ENCODE measurements at regions not wholly inside any gene's neighbourhood (a gene's known extent, or its start where the extent isn't known, plus 50 kb on each side); places are given as distances from the start of the nearest gene placed in this dataset.
"Not testable (repeated sequence)": the region's sequence is repeated elsewhere in the genome, so short reads cannot be mapped to it uniquely, and the experiment has no call there.

DNA sequence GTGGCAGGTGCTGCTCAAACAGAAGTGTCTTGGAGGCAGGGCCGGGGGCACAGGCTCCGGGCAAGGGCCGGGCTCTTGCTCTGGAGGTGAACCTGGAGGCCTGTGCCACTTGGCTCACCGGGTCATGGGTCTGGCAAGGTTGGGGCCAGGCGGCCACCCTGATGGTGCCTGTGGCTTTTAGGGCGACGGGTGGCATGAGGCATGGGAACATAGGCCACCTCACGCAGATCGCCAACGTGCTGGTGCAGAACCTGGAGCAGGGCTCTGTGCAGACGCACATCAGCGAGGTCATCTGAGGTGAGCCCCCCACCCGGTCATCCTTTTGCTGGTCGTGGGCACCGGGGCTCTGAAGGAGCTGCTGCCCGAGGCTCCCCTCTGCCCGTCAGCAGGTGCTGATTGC lies 202.7 kb downstream of the LIPI start:
- DNase-seq, result not testable (repeated sequence)

DNA sequence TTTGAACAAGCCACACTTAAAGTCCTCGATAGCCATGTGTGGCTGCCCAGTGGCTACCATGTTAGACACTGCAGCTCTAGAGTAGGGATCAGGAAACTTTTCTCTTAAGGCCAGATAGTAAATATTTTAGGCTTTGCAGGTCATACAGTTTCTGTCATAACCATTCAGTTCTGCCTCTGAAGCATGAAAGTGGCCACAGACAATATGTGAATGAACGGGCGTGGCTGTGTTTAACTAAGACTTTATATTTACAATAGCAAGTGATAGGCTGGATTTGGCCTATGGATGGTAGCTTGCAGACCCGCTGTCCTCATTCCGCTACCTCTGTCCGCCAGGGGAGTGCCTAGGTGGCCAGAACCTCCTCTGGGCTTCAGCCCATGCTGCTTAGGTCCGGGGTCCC lies 204.6 kb downstream of the LIPI start:
- DNase-seq, result not testable (repeated sequence)

DNA sequence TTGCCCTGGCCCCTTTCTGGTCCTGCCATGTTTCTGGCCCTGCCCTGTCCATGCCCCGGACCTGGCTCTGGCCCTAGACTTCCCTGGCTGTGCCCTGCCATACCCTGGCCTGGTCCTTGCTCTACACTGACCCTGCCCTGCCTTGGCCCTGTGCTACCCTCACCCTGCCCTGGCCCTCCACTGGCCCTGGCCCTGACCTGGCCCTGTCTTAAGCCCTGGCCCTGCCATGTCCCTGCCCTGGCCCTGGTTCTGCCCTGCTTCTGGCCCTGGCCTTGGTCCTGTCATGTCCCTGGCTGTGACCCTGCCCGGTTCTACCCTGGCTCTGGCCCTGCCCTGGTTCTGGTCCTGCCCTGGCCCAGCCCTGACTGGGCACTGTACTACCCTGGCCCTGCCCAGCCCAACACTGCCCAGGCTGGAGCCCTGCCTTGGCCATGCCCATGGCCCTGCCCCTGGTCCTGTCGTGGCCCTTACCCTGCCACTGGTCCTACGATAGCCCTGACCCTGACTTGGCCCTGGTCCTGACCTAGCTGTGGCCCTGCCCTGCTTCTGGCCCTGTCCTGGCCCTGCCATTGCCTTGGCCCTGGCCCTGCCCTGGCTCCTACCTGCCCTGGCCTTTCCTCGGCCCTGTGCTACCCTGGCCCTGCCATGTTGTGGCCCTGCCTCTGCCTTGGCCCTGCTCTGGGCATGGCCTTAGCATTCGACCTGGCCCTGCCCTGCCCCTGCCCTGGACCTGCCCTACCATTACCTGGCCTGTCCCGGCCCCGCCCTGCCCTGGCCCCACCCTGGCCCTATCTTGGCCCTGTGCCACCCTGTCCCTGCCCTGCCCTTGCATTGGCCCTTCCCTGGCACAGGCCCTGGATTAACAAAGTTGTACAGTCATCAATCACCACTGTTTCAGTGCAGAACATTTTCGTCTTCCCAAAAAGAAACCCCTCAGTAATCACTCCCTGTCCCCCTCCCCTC lies 223.5 kb downstream of the LIPI start:
- not testable (repeated sequence) for DNase-seq

DNA sequence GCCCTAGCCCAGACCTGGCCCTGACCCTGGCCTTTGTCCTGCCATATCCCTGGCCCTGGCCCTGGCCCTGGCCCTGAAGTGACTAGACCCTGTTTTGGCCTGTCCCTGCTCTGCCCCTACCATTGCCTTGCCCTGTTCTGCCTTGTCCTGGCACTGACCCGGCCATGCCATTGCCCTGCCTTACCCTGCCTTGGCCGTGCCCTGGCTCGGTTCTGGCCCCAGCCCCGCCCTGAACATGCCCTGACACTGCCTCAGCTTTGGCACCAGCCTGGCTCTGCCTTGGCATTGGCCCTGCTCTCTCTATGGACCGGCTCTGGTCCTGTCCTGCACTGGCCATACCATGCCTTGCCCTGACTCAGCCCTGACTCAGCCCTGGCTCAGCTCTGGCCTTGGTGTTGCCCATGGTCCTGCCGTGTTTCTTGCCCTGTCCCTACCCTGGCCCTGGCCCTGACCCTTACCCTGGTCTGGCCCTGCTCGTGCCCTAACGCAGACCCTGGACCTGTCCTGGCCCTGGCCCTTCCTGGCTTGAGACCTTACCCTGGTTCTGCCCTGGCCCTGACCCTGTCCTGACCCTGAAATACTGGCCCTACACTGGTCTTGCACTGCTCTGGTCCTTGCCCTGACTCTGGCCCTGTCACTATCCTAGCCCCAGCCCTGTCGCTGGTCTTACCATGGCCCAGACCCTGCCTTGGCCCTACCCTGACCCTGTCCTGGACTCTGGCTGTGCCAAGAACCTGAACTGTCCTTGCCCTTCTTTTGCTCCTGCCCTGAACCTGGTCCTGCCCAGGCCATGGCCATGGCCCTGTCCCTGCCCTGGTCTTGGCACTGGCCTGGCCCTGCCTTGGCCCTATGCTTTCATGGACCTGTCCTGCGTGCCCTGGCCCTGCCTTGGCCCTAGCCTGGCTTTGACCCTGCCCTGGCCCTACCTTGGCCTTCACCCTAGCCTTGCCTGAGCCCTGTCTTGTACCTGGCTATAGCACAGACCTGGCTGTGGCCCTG lies 224.6 kb downstream of the LIPI start:
- not testable (repeated sequence) for DNase-seq

DNA sequence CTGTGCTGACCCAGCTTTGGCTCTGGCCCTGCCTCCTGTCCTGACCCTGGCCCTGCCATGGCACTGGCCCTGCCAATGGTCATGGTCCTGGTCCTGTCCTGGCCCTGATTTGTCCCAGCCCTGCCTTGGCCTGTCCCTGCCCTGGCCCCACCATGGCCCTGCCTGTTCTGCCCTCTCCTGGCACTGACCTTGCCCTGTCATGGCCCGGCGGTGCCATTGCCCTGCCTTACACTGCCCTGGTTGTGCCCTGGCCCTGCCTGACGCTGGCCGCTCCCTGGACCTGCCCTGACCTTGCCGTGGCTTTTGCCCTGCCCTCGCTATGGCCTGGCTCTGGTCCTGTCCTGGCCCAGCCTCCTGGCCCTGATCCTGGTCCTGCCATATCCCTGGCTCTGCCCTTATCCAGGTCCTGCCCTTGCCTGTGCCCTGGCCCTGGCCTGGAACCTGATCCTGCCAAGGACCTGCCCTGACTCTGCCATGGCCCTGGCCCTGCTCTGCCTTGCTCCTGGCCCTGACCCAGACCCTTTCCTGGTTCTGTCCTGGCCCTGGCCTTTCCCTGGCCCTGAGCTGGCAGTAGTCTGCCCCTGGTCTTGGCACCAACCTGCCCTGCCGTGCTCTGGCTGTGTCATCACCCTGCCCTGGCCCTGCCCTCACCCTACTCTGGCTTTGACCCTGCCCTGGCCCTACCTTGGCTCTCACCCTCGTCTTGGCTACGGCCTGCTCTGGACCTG lies 225.5 kb downstream of the LIPI start:
- not testable (repeated sequence) for DNase-seq

DNA sequence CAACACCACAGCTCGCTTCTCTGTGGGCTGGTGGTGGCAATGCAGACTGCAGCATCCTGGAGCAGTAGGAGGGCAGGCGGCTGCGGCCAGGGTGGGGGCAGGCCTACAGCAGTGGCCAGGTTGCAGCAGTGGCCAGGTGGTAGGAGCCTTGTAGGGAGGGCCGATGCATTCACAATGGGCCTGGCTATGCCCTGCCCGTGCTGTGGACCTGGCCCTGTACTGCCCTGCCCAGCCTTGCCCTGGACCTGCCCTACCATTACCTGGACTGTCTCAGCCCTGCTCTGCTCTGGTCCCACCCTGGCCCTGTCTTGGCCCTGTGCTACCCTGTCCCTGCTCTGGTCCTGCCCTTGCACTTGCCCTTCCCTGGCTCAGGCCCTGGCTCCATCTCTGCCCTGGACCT lies 226.0 kb downstream of the LIPI start:
- not testable (repeated sequence) for DNase-seq

DNA sequence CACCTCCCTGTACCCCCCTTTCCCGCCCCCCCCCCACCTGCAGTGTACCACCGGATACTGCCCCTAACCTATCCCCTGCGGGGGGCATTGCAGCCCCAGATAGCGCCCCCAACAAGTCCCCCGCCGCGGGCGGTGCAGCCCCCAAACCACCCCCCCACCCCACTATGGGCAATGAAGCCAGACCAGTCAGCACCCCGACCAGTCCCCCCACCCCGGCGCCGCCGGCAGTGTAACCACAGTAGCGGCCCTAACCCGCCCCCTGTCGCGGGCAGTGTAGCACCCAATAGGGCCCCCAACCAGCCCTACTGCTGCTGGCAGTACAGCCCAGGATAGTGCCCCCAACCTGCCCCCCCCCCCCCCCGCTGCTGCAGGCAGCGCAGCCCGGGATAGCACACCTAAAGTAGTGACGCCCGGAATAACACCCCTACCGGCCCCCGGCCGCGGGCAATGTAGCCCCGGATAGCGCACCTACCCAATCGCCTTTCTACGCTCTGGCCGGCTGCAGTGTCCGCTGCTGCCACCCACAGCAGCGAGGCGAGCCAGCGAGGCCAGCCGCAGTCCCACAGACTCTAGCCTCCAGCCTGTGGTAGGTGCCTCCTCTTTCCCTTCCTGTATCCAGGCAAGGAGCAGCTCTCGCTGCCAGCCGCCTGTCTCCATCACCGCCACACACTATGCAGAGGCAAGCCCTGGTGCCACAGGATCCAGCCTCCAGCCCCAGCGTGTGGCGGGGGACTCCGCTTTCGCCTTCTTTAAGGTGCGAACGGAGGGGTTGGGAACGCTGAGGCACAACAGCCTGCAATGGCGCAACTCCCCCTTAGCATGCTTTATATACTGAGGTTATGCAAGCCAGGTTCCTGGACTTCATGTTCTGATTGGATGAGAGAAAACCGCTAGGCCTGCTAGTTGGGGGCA lies 229.3 kb downstream of the LIPI start:
- not testable (repeated sequence) for DNase-seq

DNA sequence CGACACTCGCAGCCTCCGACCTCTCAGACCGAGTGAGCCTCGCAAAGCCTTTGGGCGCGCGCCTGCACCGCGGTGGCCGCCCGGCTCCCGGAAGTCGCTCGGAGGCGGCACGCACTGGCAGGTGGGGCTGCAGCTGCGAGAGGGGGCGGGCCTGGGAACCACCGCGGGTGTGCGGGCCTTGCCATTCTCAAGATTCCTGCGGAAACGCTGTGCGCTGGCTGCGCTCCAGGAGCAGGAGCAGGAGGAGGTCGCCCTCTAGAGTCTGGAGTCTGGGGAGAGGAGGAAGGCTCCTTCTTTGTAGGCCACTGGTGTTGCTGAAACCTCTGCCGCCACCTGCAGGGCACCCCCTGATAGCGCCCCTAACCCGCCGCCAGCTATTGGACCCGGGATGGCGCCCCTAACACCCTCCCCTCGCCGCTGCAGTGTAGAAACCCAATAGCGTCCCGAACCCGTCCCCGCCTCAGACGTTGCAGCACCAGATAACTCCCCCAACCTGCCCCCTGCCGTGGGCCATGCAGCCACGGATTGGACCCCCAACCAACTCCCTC lies 230.6 kb downstream of the LIPI start:
- peak; percentile 46 for DNase-seq

DNA sequence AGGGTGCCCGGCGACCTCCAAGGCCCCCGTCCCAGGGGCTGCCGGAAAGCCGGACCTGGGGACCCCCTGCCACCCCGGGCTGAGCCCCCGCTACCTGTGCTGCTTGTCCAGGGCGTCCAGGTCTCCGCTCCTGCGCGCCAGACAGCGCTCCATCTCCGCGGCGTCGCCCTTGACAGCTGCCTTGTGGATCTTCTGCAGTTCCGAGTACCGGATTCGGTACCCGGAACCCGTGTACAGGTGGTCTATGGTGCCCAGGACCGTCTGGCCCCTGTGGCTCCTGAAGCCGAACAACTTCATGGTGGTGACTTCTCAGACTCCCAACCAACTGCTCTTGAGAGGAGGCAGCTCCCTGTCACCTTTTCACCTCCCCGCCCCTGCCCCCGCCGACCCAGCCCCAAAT lies 231.1 kb downstream of the LIPI start:
- DNase-seq, result not testable (repeated sequence)

DNA sequence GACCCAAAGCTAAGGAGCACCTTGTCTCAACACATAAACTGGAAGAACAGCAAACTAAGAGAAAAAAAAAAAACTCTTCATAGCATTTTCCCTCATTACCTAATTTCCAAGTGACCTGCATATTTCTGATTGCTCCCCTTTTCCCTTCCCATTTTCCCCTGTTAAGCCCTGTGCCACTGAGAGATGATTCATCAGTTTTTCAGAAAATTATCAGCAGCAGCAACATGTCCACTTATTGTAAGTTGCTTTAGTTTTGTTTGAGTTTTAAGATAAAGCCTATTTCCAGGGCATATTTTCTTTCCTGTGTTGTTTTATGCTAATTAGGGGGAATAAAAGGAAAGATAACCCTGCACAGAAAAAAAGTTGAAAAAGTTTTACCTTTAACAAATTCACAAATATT lies 236.2 kb downstream of the LIPI start:
- DNase-seq, result not testable (repeated sequence)

DNA sequence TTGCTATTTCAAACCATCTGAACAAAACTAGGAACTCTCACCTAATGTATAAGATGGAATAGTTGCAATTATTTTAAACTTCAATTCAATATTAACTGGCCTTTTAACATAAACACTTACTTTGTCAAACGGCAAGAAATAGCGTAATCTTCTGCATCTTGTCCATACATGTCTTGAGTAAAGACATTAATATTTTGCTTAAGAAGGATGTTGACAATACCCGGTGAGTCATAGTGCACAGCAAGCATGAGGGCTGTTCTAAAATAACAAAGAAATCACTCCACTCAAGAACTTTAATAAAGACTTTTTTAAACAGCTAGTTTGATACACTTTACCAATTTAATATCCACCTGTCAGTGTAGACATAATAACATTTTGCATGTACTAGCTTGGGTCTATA lies 240.9 kb downstream of the LIPI start:
- not testable (repeated sequence) for DNase-seq

DNA sequence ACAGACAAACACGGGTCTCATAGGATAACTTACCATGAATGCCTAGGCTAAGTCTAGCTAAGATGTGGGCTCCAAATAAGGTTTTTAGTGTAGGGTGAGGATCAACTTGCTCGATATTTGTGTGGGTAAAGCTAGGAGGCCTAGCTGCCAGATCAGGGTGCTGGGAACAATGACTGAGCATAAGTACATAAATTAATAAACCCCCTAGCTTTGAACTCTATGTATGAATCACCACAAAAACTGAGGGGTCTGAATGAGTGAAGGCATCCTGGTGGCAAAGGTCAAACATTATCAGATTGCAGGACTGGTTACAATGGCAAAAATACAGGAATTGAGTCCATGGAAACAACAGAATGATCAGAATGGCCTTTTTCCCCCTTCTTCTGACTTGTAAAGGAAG lies 241.8 kb downstream of the LIPI start:
- DNase-seq, result not testable (repeated sequence)

DNA sequence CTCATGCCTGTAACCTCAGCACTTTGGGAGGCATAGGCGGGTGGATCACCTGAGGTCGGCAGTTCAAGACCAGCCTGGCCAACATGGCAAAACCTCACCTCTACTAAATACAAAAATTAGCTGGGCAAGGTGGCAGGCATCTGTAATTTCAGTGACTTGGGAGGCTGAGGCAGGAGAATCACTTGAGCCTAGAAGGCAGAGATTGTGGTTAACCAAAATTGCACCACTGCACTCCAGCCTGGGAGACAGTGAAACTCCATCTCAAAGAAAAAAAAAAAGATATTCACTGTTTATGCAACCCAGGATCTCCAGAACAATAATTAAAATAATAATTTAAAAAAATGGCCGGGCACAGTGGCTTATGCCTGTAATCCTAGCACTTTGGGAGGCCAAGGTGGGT lies 247.5 kb downstream of the LIPI start:
- not testable (repeated sequence) for DNase-seq

DNA sequence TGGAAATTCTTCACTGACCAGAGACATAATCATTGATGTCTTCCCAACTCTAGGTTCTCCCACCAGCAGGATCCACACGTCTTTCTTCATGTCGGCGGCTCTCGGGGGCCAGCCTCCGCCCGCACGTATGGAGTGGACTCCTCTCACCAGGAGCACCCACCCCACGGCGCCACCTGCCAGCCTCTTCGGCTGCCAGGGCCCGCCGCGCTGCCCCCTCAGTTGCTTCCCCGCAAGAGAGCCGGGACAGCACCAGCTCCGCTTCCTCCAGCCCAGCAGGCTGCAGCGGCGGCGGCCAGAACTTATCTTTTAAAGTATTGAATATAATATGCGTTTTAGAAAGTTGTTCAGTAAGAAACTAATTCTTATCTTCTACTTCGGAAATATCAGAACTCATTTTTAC lies 273.5 kb downstream of the LIPI start:
- DNase-seq, result no peak

DNA sequence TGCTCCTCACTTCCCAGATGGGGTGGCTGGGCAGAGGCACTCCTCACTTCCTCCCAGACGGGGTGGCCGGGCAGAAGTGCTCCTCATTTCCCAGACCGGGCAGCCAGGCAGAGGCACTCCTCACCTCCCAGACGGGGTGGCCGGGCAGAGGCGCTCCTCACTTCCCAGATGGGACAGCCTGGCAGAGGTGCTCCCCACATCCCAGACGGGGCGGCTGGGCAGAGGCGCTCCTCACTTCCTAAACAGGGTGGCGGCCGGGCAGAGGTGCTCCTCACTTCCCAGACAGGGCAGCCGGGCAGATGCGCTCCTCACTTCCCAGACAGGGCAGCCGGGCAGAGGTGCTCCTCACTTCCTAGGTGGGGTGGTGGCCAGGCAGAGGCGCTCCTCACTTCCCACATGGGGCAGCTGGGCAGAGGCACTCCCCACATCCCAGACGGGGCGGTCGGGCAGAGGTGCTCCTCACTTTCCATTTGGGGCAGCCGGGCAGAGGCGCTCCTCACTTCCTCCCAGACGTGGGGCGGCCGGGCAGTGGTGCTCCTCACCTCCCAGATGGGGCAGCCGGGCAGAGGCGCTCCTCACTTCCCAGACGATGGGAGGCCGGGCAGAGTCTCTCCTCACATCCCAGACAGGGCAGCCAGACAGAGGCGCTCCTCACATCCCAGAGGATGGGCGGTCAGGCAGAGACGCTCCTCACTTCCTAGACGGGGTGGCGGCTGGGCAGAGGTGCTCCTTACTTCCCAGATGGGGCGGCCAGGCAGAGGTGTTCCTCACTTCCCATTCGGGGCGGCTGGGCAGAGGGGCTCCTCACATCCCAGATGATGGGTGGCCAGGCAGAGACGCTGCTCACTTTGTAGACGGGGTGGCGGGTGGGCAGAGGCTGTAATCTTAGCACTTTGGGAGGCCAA lies 274.5 kb downstream of the LIPI start:
- DNase-seq, result not testable (repeated sequence)

DNA sequence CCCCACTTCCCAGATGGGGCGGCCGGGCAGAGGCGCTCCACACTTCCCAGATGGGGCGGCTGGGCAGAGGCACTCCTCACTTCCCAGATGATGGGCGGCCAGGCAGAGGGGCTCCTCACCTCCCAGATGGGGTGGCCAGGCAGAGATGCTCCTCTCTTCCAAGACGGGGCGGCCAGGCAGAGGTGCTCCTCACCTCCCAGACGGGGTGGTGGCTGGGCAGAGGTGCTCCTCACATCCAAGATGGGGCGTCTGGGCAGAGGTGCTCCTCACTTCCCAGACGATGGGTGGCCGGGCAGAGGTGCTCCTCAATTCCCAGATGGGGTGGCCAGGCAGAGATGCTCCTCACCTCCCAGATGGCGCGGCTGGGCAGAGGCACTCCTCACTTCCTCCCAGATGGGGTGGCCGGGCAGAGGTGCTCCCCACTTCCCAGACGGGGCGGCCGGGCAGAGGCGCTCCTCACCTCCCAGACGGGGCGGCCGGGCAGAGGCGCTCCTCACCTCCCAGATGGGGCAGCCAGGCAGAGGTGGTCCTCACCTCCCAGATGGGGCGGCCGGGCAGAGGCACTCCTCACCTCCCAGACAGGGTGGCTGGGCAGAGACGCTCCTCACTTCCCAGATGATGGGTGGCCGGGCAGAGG lies 275.2 kb downstream of the LIPI start:
- DNase-seq, result not testable (repeated sequence)

DNA sequence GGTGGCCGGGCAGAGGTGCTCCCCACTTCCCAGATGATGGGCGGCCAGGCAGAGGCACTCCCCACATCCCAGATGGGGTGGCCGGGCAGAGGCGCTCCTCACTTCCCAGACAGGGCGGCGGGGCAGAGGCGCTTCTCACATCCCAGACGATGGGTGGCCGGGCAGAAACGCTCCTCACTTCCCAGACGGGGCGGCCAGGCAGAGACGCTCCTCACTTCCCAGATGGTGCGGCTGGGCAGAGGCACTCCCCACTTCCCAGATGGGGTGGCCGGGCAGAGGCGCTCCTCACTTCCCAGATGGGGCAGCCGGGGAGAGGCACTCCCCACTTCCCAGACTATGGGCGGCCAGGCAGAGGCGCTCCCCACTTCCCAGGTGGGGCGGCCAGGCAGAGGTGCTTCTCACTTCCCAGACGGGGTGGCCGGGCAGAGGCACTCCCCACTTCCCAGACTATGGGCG lies 275.8 kb downstream of the LIPI start:
- DNase-seq, result not testable (repeated sequence)

DNA sequence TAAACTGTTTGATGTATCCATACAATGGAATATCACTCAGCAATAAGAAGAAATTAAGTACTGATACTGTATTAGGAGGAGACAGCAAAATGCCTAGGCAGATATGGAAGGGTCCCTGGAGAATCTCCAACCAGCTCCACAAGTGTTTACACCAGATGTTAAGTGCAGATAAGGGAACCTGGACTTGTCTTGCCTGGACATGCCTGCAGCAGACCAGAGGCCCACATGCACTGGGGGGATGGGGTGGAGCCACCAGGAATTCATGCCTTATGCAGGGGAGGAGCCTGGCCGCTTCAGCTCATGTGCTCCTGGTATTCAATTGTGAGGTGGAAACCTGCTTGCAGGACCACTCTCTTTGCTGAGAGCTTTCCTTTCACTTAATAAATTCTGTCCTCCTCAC lies 287.6 kb downstream of the LIPI start:
- not testable (repeated sequence) for DNase-seq

DNA sequence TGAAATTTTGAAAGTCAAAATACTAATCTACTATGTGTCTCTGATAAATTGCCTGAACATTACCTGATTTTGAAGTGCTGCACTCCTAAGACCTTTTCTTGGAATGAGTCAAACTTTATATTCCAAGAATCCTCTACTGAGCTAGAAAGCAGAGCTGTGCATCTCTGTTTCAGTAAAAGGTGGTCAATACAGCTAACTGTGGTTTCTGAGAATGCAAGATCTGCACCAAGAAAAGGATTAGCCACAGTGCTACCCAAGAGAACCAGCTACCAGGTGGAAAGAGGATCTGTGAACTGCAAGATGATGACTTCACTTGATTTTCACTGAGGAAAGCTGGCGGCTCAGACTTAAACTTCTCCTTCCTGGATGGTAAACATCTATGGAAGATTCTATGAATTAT lies 289.3 kb downstream of the LIPI start:
- not testable (repeated sequence) for DNase-seq
